Stimulated activated CD4-positive, alpha-beta T cell treated with anti-CD3 and anti-CD28 coated beads, TNF-alpha, amount 100 ng/mL, for 4 hours (primary cell): ENCODE measurements at regions not wholly inside any gene's neighbourhood (a gene's known extent, or its start where the extent isn't known, plus 50 kb on each side); places are given as distances from the start of the nearest gene placed in this dataset.

Experiments
- DNase-seq, 3 experiments: peaks; one replicate each; pipeline ENCODE4 v3.0.0-alpha.2; 2020; ENCODE audit warnings: low read depth in 3 of 3

GRCh38 chr6:40194447-40195170 is 260.3 kb upstream of the MOCS1 start:
- DNase-seq = no peak

GRCh38 chr6:40192516-40192915 is 258.3 kb upstream of the MOCS1 start:
- no peak for DNase-seq

GRCh38 chr6:40188931-40189330 is 254.7 kb upstream of the MOCS1 start:
- DNase-seq = no peak

GRCh38 chr6:40187535-40188144 is 253.4 kb upstream of the MOCS1 start:
- DNase-seq = no peak

GRCh38 chr6:40185486-40185885 is 251.2 kb upstream of the MOCS1 start:
- no peak for DNase-seq

GRCh38 chr6:40183902-40184301 is 249.6 kb upstream of the MOCS1 start:
- no peak for DNase-seq

- no peak for DNase-seq
Observed at GRCh38 chr6:40181367-40181766, 247.1 kb upstream of the MOCS1 start.

GRCh38 chr6:40180271-40180670 is 246.0 kb upstream of the MOCS1 start:
- DNase-seq = no peak

- DNase-seq = no peak
Observed at GRCh38 chr6:40179496-40179895, 245.2 kb upstream of the MOCS1 start.

GRCh38 chr6:40177598-40177997 is 243.3 kb upstream of the MOCS1 start:
- no peak for DNase-seq

GRCh38 chr6:40176152-40176551 is 241.9 kb upstream of the MOCS1 start:
- DNase-seq = no peak

- DNase-seq = no peak
Observed at GRCh38 chr6:40172272-40172671, 238.0 kb upstream of the MOCS1 start.

GRCh38 chr6:40171343-40171742 is 237.1 kb upstream of the MOCS1 start:
- no peak for DNase-seq

GRCh38 chr6:40170856-40171255 is 236.6 kb upstream of the MOCS1 start:
- DNase-seq = no peak

- DNase-seq = no peak
Observed at GRCh38 chr6:40169878-40170277, 235.6 kb upstream of the MOCS1 start.

- DNase-seq = no peak
Observed at GRCh38 chr6:40166963-40167362, 232.7 kb upstream of the MOCS1 start.

- no peak for DNase-seq
Observed at GRCh38 chr6:40165036-40165709, 230.9 kb upstream of the MOCS1 start.

GRCh38 chr6:40164345-40164755 is 230.1 kb upstream of the MOCS1 start:
- no peak for DNase-seq

- no peak for DNase-seq
Observed at GRCh38 chr6:40163924-40164323, 229.7 kb upstream of the MOCS1 start.

- no peak for DNase-seq
Observed at GRCh38 chr6:40162074-40162473, 227.8 kb upstream of the MOCS1 start.

GRCh38 chr6:40160826-40161225 is 226.6 kb upstream of the MOCS1 start:
- no peak for DNase-seq

- no peak for DNase-seq
Observed at GRCh38 chr6:40159865-40160264, 225.6 kb upstream of the MOCS1 start.
